ENCODE measurements at regions not wholly inside any gene's neighbourhood (a gene's known extent, or its start where the extent isn't known, plus 50 kb on each side); places are given as distances from the start of the nearest gene placed in this dataset.
"Not testable (repeated sequence)": the region's sequence is repeated elsewhere in the genome, so short reads cannot be mapped to it uniquely, and the experiment has no call there.

DNA sequence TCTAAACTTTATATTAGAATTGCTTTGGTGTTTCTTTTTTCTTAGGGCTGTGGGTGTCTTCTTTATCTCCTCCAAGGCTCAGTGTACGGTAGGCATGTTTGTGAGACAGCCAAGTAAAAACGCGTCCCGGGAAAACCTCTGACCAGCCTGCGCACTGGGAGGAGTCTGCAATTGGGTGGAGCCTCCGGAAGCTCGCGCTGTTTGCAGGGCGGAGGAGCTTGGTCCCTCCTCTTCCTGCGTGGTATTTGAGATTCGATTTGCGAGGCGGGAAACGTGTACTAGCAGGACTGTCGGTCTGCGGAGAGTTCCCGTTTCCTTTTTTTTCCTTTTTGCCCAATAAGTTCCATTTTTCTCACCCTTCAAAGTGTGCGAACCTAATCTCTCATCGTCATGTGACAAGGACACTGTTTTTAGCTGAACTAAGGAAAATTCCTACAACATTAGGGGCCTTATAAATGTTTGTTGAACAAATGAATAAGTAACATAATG lies 182.1 kb upstream of the OTX2 start:
- DNase-seq (ENCODE audit: low spot score in 2 of 2) = no peak
- TF ChIP-seq POLR2AphosphoS5 (IDR thresholded peaks at IDR 0.05) (no peak), EP300 (IDR thresholded peaks at IDR 0.05) (no peak), POLR2A (IDR thresholded peaks at IDR 0.05) (no peak), CTCF (IDR thresholded peaks at IDR 0.05) (no peak)
- H3K36me3 ChIP-seq = no peaks in the 10 kb centered on the region
- no peak overlapping the region for H3K4me3 ChIP-seq
- WGBS = 87% methylated on average over 19 of the region's 19 CpGs
- H3K27ac ChIP-seq = no peak overlapping the region
- H3K27me3 ChIP-seq = no peaks in the 10 kb centered on the region
- H3K9me3 ChIP-seq = peaks cover 3% of the 10 kb centered on the region
- no peaks in the 10 kb centered on the region for H3K4me1 ChIP-seq

DNA sequence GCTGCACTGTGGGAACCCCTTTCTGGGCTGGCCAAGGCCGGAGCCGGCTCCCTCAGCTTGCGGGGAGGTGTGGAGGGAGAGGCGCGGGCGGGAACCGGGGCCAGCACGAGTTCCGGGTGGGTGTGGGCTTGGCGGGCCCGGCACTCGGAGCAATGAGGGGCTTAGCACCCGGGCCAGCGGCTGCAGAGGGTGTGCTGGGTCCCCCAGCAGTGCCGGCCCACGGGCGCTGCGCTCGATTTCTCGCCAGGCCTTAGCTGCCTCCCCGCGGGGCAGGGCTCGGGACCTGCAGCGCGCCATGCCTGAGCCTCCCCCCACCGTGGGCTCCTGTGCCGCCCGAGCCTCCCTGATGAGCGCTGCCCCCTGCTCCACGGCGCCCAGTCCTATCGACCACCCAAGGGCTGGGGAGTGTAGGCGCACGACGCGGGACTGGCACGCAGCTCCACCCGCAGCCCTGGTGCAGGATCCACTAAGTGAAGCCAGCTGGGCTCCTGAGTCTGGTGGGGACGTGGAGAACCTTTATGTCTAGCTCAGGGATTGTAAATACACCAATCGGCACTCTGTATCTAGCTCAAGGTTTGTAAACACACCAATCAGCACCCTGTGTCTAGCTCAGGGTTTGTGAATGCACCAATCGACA lies 180.8 kb upstream of the OTX2 start:
- WGBS = 95% methylated on average over 26 of the region's 41 CpGs
- not testable (repeated sequence) for H3K27me3 ChIP-seq; H3K4me1 ChIP-seq; H3K9me3 ChIP-seq; H3K36me3 ChIP-seq; H3K27ac ChIP-seq; H3K4me3 ChIP-seq; DNase-seq (ENCODE audit: low spot score in 2 of 2)

GRCh38 chr14:56989359-56989758 lies 179.1 kb upstream of the OTX2 start:
- Histone ChIP-seq H3K4me3 (no peak overlapping the region), H3K36me3 (no peaks in the 10 kb centered on the region), H3K27ac (no peak overlapping the region), H3K27me3 (no peaks in the 10 kb centered on the region), H3K4me1 (no peaks in the 10 kb centered on the region), H3K9me3 (peaks cover 3% of the 10 kb centered on the region)
- no peak for DNase-seq (ENCODE audit: low spot score in 2 of 2)
- TF ChIP-seq POLR2A (IDR thresholded peaks at IDR 0.05) (no peak), POLR2AphosphoS5 (IDR thresholded peaks at IDR 0.05) (no peak), CTCF (IDR thresholded peaks at IDR 0.05) (no peak), EP300 (IDR thresholded peaks at IDR 0.05) (no peak)
- WGBS = 63% methylated on average over 5 of the region's 5 CpGs

DNA sequence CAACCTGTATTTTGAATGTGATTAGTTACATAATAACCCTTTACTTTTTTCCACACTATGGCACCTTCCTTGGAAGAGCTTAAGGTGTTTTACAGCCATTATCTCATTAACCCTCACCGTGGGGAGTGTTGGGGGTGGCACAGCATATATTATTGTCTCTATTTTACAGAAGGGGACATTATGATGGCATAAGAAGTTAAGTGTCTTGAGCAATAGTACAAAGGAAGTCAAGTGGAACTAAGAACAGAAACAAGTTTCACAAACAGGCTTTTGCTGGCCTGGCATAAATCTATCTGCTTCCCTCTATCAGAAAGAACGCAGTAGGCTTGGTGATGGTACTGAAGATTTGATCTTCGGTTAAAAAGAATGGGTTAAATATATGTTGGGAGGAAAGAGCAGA lies 169.7 kb upstream of the OTX2 start:
- no peak for DNase-seq (ENCODE audit: low spot score in 2 of 2)
- WGBS = 70% methylated on average over 3 of the region's 3 CpGs
- Histone ChIP-seq H3K9me3 (no peaks in the 10 kb centered on the region), H3K4me3 (no peak overlapping the region), H3K27me3 (no peaks in the 10 kb centered on the region), H3K36me3 (no peaks in the 10 kb centered on the region), H3K4me1 (no peaks in the 10 kb centered on the region), H3K27ac (no peak overlapping the region)
- TF ChIP-seq EP300 (IDR thresholded peaks at IDR 0.05) = no peak

- WGBS = 78% methylated on average over 2 of the region's 2 CpGs
- Histone ChIP-seq H3K27ac (no peak overlapping the region), H3K9me3 (no peaks in the 10 kb centered on the region), H3K4me3 (no peak overlapping the region), H3K27me3 (no peaks in the 10 kb centered on the region), H3K36me3 (no peaks in the 10 kb centered on the region), H3K4me1 (no peaks in the 10 kb centered on the region)
- DNase-seq (ENCODE audit: low spot score in 2 of 2) = no peak
- TF ChIP-seq EP300 (IDR thresholded peaks at IDR 0.05) (no peak), CTCF (IDR thresholded peaks at IDR 0.05) (no peak), POLR2AphosphoS5 (IDR thresholded peaks at IDR 0.05) (no peak), POLR2A (IDR thresholded peaks at IDR 0.05) (no peak)
Measured at GRCh38 chr14:56976211-56976610, 165.9 kb upstream of the OTX2 start.

GRCh38 chr14:56975521-56975920 lies 165.2 kb upstream of the OTX2 start:
- H3K27me3 ChIP-seq = no peaks in the 10 kb centered on the region
- H3K27ac ChIP-seq = no peak overlapping the region
- H3K4me1 ChIP-seq = no peaks in the 10 kb centered on the region
- no peaks in the 10 kb centered on the region for H3K36me3 ChIP-seq
- no peak overlapping the region for H3K4me3 ChIP-seq
- no peak for DNase-seq (ENCODE audit: low spot score in 2 of 2)
- H3K9me3 ChIP-seq = no peaks in the 10 kb centered on the region
- no peak for TF ChIP-seq POLR2A (IDR thresholded peaks at IDR 0.05)
- no peak for TF ChIP-seq EP300 (IDR thresholded peaks at IDR 0.05)
- TF ChIP-seq POLR2AphosphoS5 (IDR thresholded peaks at IDR 0.05) = no peak
- TF ChIP-seq CTCF (IDR thresholded peaks at IDR 0.05) = no peak
- WGBS = 89% methylated on average over 4 of the region's 4 CpGs

All from suprapubic skin (tissue), 4 donors.